Fibroblast of pulmonary artery (primary cell): ENCODE measurements at regions not wholly inside any gene's neighbourhood (a gene's known extent, or its start where the extent isn't known, plus 50 kb on each side); places are given as distances from the start of the nearest gene placed in this dataset.
A peak's percentile ranks its signal among the peaks of the same experiment; 100 is the strongest.

Experiments
- DNase-seq: peaks from one replicate; pipeline ENCODE4 v3.0.0-alpha.2; 2010; ENCODE audit warnings: low read depth
- H3K4me3 ChIP-seq: replicated peaks from 2 replicates; pipeline ENCODE4 v1.5.1; 2011; ENCODE audit warnings: low read depth, mild to moderate bottlenecking, control low read depth, low read length, moderate library complexity
- CTCF ChIP-seq: IDR thresholded peaks from 2 replicates; pipeline ENCODE4 v1.5.1; 2011; ENCODE audit warnings: mild to moderate bottlenecking, control low read depth, low read length, inconsistent platforms; ENCODE audit errors: missing control alignments

GRCh38 chr21:41653243-41653953 lies 113.5 kb downstream of the RIPK4 start:
- no peak overlapping the region for H3K4me3 ChIP-seq
- DNase-seq = no peak
- TF ChIP-seq CTCF = no peak

GRCh38 chr21:41651830-41652229 lies 115.0 kb downstream of the RIPK4 start:
- no peak for DNase-seq
- no peak for TF ChIP-seq CTCF
- no peak overlapping the region for H3K4me3 ChIP-seq

GRCh38 chr21:41651406-41651805 lies 115.4 kb downstream of the RIPK4 start:
- no peak for TF ChIP-seq CTCF
- no peak for DNase-seq
- no peak overlapping the region for H3K4me3 ChIP-seq

- no peak for DNase-seq
- no peak for TF ChIP-seq CTCF
- no peak overlapping the region for H3K4me3 ChIP-seq
These were observed 116.2 kb downstream of the RIPK4 start for GRCh38 chr21:41650526-41651145.

GRCh38 chr21:41648591-41649031 lies 118.2 kb downstream of the RIPK4 start:
- peak; percentile 88 for DNase-seq
- no peak overlapping the region for H3K4me3 ChIP-seq
- no peak for TF ChIP-seq CTCF

GRCh38 chr21:41647806-41648561 lies 118.9 kb downstream of the RIPK4 start:
- DNase-seq = no peak
- no peak for TF ChIP-seq CTCF
- H3K4me3 ChIP-seq = no peak overlapping the region
